Neural progenitor cell (in vitro differentiated cells): ENCODE measurements at regions not wholly inside any gene's neighbourhood (a gene's known extent, or its start where the extent isn't known, plus 50 kb on each side); places are given as distances from the start of the nearest gene placed in this dataset.

Source experiments
- EZH2 ChIP-seq: fragments of 200-600 bp; sonication (generic); IDR thresholded peaks from 2 replicates; pipeline ENCODE4 v1.6.1; 2017; ENCODE audit warnings: antibody characterized with exemption, mild to moderate bottlenecking, moderate library complexity
- TF ChIP-seq, protein P1 (sequence below): fragments of 200-600 bp; sonication (generic); IDR thresholded peaks from 2 replicates; pipeline ENCODE4 v1.5.1; 2017; ENCODE audit warnings: antibody characterized with exemption, mild to moderate bottlenecking

DNA sequence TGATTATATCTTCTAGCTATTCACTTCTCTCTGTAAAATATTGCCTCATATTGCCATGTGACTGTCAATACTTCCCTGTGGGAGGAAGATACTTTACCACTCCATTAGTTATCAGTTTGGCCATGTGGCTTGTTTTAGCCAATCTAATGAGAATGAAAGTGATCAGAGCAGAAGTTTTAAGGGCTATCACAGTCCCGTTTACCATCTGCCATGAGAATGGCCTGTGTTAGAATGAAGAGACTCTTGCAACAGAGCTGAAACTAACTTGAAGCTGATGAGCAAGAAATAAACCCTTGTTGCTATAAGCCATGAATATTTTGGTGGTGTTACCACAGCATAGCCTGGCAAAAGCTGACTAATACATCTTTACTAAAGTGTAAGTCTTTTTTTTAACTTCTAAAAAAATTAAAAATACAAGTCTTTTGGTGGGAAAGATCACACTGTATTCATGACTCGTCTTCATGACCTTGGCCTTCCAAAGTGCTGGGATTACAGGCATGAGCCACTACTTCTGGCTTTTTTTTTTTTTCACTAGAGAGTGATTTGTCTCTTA lies 68.0 kb upstream of the CTNNA1 start:
- TF ChIP-seq, protein P1, sequence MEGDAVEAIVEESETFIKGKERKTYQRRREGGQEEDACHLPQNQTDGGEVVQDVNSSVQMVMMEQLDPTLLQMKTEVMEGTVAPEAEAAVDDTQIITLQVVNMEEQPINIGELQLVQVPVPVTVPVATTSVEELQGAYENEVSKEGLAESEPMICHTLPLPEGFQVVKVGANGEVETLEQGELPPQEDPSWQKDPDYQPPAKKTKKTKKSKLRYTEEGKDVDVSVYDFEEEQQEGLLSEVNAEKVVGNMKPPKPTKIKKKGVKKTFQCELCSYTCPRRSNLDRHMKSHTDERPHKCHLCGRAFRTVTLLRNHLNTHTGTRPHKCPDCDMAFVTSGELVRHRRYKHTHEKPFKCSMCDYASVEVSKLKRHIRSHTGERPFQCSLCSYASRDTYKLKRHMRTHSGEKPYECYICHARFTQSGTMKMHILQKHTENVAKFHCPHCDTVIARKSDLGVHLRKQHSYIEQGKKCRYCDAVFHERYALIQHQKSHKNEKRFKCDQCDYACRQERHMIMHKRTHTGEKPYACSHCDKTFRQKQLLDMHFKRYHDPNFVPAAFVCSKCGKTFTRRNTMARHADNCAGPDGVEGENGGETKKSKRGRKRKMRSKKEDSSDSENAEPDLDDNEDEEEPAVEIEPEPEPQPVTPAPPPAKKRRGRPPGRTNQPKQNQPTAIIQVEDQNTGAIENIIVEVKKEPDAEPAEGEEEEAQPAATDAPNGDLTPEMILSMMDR: no peak
- TF ChIP-seq EZH2: no peak
